ENCODE measurements at regions not wholly inside any gene's neighbourhood (a gene's known extent, or its start where the extent isn't known, plus 50 kb on each side); places are given as distances from the start of the nearest gene placed in this dataset.

- H3K27me3 Mint-ChIP-seq: no peaks in the 10 kb centered on the region
- H3K4me3 Mint-ChIP-seq: no peak overlapping the region
- intact Hi-C loops (cut with micrococcal nuclease): no loop called here
- Histone ChIP-seq H3K27me3 (replicated peaks in 1 of 4; ENCODE audit: control extremely low read depth in 1 of 4, control insufficient read depth in 3 of 4, insufficient read depth in 4 of 4, low read length in 3 of 4) (no peaks in the 10 kb centered on the region), H3K36me3 (replicated peaks in 1 of 2; ENCODE audit: control extremely low read depth in 1 of 2, control insufficient read depth in 1 of 2, extremely low read depth in 1 of 2, insufficient read depth in 2 of 2, low read length in 1 of 2) (no peaks in the 10 kb centered on the region), H3K9me3 (ENCODE audit: control extremely low read depth in 1 of 3, control insufficient read depth in 2 of 3, insufficient read depth in 1 of 3, low read length in 2 of 3) (peaks cover 0 to 4% (median 2%) of the 10 kb centered on the region in 3 donors), H3K27ac (ENCODE audit: low read length in 2 of 2) (no peak overlapping the region), H3K4me2 (replicated peaks; ENCODE audit: low read depth, low read length, poor library complexity, severe bottlenecking) (no peak overlapping the region), H3K79me2 (ENCODE audit: control insufficient read depth, insufficient read depth, low read length) (no peaks in the 10 kb centered on the region), H4K20me1 (ENCODE audit: control insufficient read depth, insufficient read depth, low read length, poor library complexity, severe bottlenecking) (no peaks in the 10 kb centered on the region), H3K4me3 (ENCODE audit: control extremely low read depth in 1 of 5, extremely low read depth in 1 of 5, insufficient read depth in 1 of 5, low read depth in 2 of 5, low read length in 4 of 5) (no peak overlapping the region), H2AFZ (ENCODE audit: insufficient read depth, low read depth, low read length, poor library complexity, severe bottlenecking) (no peak overlapping the region), H3K9ac (ENCODE audit: low read length) (no peak overlapping the region), H3K4me1 (ENCODE audit: control insufficient read depth in 2 of 2, insufficient read depth in 2 of 2, low read length in 2 of 2) (no peaks in the 10 kb centered on the region)
- ATAC-seq (ENCODE audit: low read depth) (no peak), DNase-seq (no peak)
- H3K4me1 Mint-ChIP-seq: no peaks in the 10 kb centered on the region
- TF ChIP-seq EZH2 (IDR thresholded peaks at IDR 0.05; ENCODE audit: borderline replicate concordance, insufficient read depth, low read depth, low read length, poor library complexity, severe bottlenecking) (no peak), CTCF (IDR thresholded peaks at IDR 0.05) (no peak)
- H3K9me3 Mint-ChIP-seq (ENCODE audit: insufficient read depth): peaks cover 4% of the 10 kb centered on the region
- ChIA-PET CTCF (no interaction called here), POLR2A (no interaction called here)
- WGBS (ENCODE audit: insufficient coverage): 90% methylated on average over 5 of the region's 5 CpGs
- no peak overlapping the region for H3K27ac Mint-ChIP-seq
These were observed 157.3 kb downstream of the KIF2B start for GRCh38 chr17:53979991-53980390.

- TF ChIP-seq CTCF (IDR thresholded peaks at IDR 0.05) (no peak), EZH2 (IDR thresholded peaks at IDR 0.05; ENCODE audit: borderline replicate concordance, insufficient read depth, low read depth, low read length, poor library complexity, severe bottlenecking) (no peak)
- Mint-ChIP-seq H3K4me1 (no peaks in the 10 kb centered on the region), H3K27ac (no peak overlapping the region), H3K4me3 (no peak overlapping the region), H3K27me3 (no peaks in the 10 kb centered on the region), H3K9me3 (ENCODE audit: insufficient read depth) (peaks cover 4% of the 10 kb centered on the region)
- ATAC-seq (ENCODE audit: low read depth) (no peak), DNase-seq (no peak)
- no peak overlapping the region for H3K27ac ChIP-seq (ENCODE audit: low read length in 2 of 2)
- H3K4me3 ChIP-seq (ENCODE audit: control extremely low read depth in 1 of 5, extremely low read depth in 1 of 5, insufficient read depth in 1 of 5, low read depth in 2 of 5, low read length in 4 of 5): no peak overlapping the region
- H3K4me2 ChIP-seq (replicated peaks; ENCODE audit: low read depth, low read length, poor library complexity, severe bottlenecking): no peak overlapping the region
- ChIA-PET CTCF (no interaction called here), POLR2A (no interaction called here)
- no peak overlapping the region for H2AFZ ChIP-seq (ENCODE audit: insufficient read depth, low read depth, low read length, poor library complexity, severe bottlenecking)
- H3K79me2 ChIP-seq (ENCODE audit: control insufficient read depth, insufficient read depth, low read length): no peaks in the 10 kb centered on the region
- peaks cover 0 to 4% (median 0%) of the 10 kb centered on the region in 3 donors for H3K9me3 ChIP-seq (ENCODE audit: control extremely low read depth in 1 of 3, control insufficient read depth in 2 of 3, insufficient read depth in 1 of 3, low read length in 2 of 3)
- H4K20me1 ChIP-seq (ENCODE audit: control insufficient read depth, insufficient read depth, low read length, poor library complexity, severe bottlenecking): no peaks in the 10 kb centered on the region
- H3K4me1 ChIP-seq (ENCODE audit: control insufficient read depth in 2 of 2, insufficient read depth in 2 of 2, low read length in 2 of 2): no peaks in the 10 kb centered on the region
- no peaks in the 10 kb centered on the region for H3K27me3 ChIP-seq (replicated peaks in 1 of 4; ENCODE audit: control extremely low read depth in 1 of 4, control insufficient read depth in 3 of 4, insufficient read depth in 4 of 4, low read length in 3 of 4)
- no CpG with 5 or more reads among the region's 2 CpGs for WGBS (ENCODE audit: insufficient coverage)
- no peaks in the 10 kb centered on the region for H3K36me3 ChIP-seq (replicated peaks in 1 of 2; ENCODE audit: control extremely low read depth in 1 of 2, control insufficient read depth in 1 of 2, extremely low read depth in 1 of 2, insufficient read depth in 2 of 2, low read length in 1 of 2)
- intact Hi-C loops (cut with micrococcal nuclease): no loop called here
- no peak overlapping the region for H3K9ac ChIP-seq (ENCODE audit: low read length)
These were observed 173.4 kb downstream of the KIF2B start for GRCh38 chr17:53996131-53996530.
